ENCODE measurements at regions not wholly inside any gene's neighbourhood (a gene's known extent, or its start where the extent isn't known, plus 50 kb on each side); places are given as distances from the start of the nearest gene placed in this dataset.
A peak's percentile ranks its signal among the peaks of the same experiment; 100 is the strongest.

DNA sequence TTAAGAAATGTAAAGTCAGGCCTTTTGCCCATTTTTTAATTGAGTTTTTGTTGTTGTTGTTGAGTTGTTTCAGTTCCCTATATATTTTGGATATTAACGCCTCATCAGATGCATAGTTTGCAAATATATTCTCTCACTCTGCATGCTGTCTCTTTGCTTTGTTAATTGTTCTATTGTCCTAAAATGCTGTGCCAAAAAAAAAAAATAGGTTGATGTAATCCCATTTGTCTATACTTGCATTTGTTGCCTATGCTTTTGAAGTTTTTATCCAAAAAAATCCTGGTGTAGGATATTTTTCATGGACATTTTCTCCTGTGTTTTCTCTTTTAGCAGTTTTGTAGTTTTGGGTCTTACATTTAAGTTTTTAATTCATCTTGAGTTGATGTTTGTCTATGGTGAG is 163.3 kb upstream of the STARD13 start:
- Histone ChIP-seq H3K4me1 (no peaks in the 10 kb centered on the region), H3K4me3 (no peak overlapping the region), H3K27me3 (ENCODE audit: low read depth) (no peaks in the 10 kb centered on the region), H3K9me3 (0 out of 2 replicates have a peak, but pooled peaks cover 3% of the 10 kb centered on the region), H3K36me3 (replicated peaks) (no peaks in the 10 kb centered on the region)
- DNase-seq (ENCODE audit: low spot score in 2 of 2), result no peak
- in situ Hi-C loops (cut with MboI; ENCODE audit: low sequenced_read_pairs), result no loop called here

DNA sequence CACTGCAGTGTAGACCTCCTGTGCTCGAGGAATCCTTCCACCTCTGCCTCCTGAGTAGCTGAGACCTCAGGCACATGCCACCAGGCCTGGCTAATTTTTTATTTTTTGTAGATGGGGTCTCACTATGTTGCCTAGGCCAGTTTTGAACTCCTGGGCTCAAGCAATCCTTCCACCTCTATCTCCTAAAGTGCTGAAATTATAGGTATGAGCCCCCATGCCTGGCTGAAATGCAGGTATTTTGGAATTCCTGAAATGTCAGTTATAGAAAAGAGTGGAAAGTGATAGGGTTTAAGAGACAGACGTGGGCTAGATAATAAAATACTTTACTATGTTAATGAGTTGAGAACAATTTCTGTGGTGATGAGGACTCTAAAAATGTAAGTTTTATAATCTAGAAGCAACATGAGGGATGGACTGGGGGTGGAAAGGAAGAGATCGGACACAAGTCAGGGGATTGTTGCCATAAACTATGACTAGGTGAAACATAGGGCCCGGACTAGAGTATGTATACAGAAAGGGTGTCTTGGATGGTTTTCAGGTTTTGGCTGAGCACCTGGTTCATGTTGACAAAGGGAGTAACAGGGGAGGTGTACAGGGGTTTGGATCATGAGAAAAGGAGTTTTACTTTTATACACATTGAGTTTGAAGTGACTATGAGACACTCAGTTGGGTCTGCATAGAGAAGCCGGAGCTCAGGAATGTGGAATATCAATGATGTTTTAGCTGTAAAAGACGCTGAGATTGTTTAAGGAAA is 165.6 kb upstream of the STARD13 start:
- Histone ChIP-seq H3K4me1 (no peaks in the 10 kb centered on the region), H3K4me3 (no peak overlapping the region)

GRCh38 chr13:33452873-33453517 is 167.4 kb upstream of the STARD13 start:
- Histone ChIP-seq H3K9me3 (0 out of 2 replicates have a peak, but pooled peaks cover 3% of the 10 kb centered on the region), H3K4me3 (no peak overlapping the region), H3K27me3 (ENCODE audit: low read depth) (no peaks in the 10 kb centered on the region), H3K36me3 (replicated peaks) (no peaks in the 10 kb centered on the region), H3K4me1 (no peaks in the 10 kb centered on the region)
- in situ Hi-C loops (cut with MboI; ENCODE audit: low sequenced_read_pairs), result no loop called here
- no peak for DNase-seq (ENCODE audit: low spot score in 2 of 2)

More for the DNA sequence above, 165.6 kb upstream of the STARD13 start:
- Histone ChIP-seq H3K27me3 (ENCODE audit: low read depth) (no peaks in the 10 kb centered on the region), H3K9me3 (0 out of 2 replicates have a peak, but pooled peaks cover 3% of the 10 kb centered on the region), H3K36me3 (replicated peaks) (no peaks in the 10 kb centered on the region)
- no peak for DNase-seq (ENCODE audit: low spot score in 2 of 2)
- in situ Hi-C loops (cut with MboI; ENCODE audit: low sequenced_read_pairs), result no loop called here

GRCh38 chr13:33453936-33454335 is 168.4 kb upstream of the STARD13 start:
- no peaks in the 10 kb centered on the region for H3K4me1 ChIP-seq
- H3K4me3 ChIP-seq, result no peak overlapping the region
- DNase-seq (ENCODE audit: low spot score in 2 of 2), result no peak
- H3K27me3 ChIP-seq (ENCODE audit: low read depth), result no peaks in the 10 kb centered on the region
- no peaks in the 10 kb centered on the region for H3K9me3 ChIP-seq
- H3K36me3 ChIP-seq (replicated peaks), result no peaks in the 10 kb centered on the region
- in situ Hi-C loops (cut with MboI; ENCODE audit: low sequenced_read_pairs), result no loop called here

GRCh38 chr13:33454844-33455705 is 169.5 kb upstream of the STARD13 start:
- Histone ChIP-seq H3K27me3 (ENCODE audit: low read depth) (no peaks in the 10 kb centered on the region), H3K4me1 (no peaks in the 10 kb centered on the region), H3K9me3 (no peaks in the 10 kb centered on the region), H3K36me3 (replicated peaks) (no peaks in the 10 kb centered on the region), H3K4me3 (no peak overlapping the region)
- no peak for DNase-seq (ENCODE audit: low spot score in 2 of 2)
- in situ Hi-C loops (cut with MboI; ENCODE audit: low sequenced_read_pairs), result no loop called here

GRCh38 chr13:33459702-33460101 is 174.1 kb upstream of the STARD13 start:
- H3K9me3 ChIP-seq, result no peaks in the 10 kb centered on the region
- no peaks in the 10 kb centered on the region for H3K4me1 ChIP-seq
- H3K4me3 ChIP-seq, result no peak overlapping the region
- in situ Hi-C loops (cut with MboI; ENCODE audit: low sequenced_read_pairs), result no loop called here
- no peaks in the 10 kb centered on the region for H3K36me3 ChIP-seq (replicated peaks)
- DNase-seq (ENCODE audit: low spot score in 2 of 2), result no peak
- no peaks in the 10 kb centered on the region for H3K27me3 ChIP-seq (ENCODE audit: low read depth)

GRCh38 chr13:33462109-33462508 is 176.6 kb upstream of the STARD13 start:
- Histone ChIP-seq H3K36me3 (replicated peaks) (no peaks in the 10 kb centered on the region), H3K4me1 (no peaks in the 10 kb centered on the region), H3K4me3 (no peak overlapping the region), H3K9me3 (no peaks in the 10 kb centered on the region), H3K27me3 (ENCODE audit: low read depth) (no peaks in the 10 kb centered on the region)
- DNase-seq (ENCODE audit: low spot score in 2 of 2), result no peak
- in situ Hi-C loops (cut with MboI; ENCODE audit: low sequenced_read_pairs), result no loop called here

- DNase-seq (ENCODE audit: low spot score in 2 of 2), result no peak
- in situ Hi-C loops (cut with MboI; ENCODE audit: low sequenced_read_pairs), result no loop called here
- H3K9me3 ChIP-seq, result no peaks in the 10 kb centered on the region
- no peaks in the 10 kb centered on the region for H3K27me3 ChIP-seq (ENCODE audit: low read depth)
- no peaks in the 10 kb centered on the region for H3K4me1 ChIP-seq
- H3K36me3 ChIP-seq (replicated peaks), result no peaks in the 10 kb centered on the region
- H3K4me3 ChIP-seq, result no peak overlapping the region
These were observed 178.8 kb upstream of the STARD13 start for GRCh38 chr13:33464345-33464744.

GRCh38 chr13:33466262-33466661 is 180.7 kb upstream of the STARD13 start:
- no peaks in the 10 kb centered on the region for H3K9me3 ChIP-seq
- H3K4me1 ChIP-seq, result no peaks in the 10 kb centered on the region
- no peak overlapping the region for H3K4me3 ChIP-seq
- DNase-seq (ENCODE audit: low spot score in 2 of 2), result no peak
- in situ Hi-C loops (cut with MboI; ENCODE audit: low sequenced_read_pairs), result no loop called here
- H3K36me3 ChIP-seq (replicated peaks), result no peaks in the 10 kb centered on the region
- H3K27me3 ChIP-seq (ENCODE audit: low read depth), result no peaks in the 10 kb centered on the region

DNA sequence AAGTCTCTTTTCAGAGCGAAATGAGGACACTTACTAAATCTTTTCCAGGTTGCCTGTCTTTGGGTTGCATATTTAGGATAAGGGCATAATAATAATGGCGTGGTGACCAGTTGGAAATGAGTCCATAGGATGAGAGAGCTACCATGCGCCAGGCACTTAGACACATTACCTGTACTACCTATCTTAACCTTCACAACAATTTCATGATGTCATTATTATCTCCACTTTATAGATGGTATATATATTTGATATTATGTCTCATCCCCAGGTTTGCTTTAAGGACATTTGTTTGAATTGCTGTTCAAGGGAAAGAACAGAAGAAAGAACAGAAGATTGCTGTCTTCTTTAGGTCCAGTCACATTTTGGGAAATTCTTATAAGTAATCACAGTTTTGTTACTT is 182.0 kb upstream of the STARD13 start:
- no peaks in the 10 kb centered on the region for H3K27me3 ChIP-seq (ENCODE audit: low read depth)
- no peaks in the 10 kb centered on the region for H3K36me3 ChIP-seq (replicated peaks)
- in situ Hi-C loops (cut with MboI; ENCODE audit: low sequenced_read_pairs), result no loop called here
- H3K4me1 ChIP-seq, result peaks cover 4% of the 10 kb centered on the region
- H3K9me3 ChIP-seq, result no peaks in the 10 kb centered on the region
- no peak for DNase-seq (ENCODE audit: low spot score in 2 of 2)
- no peak overlapping the region for H3K4me3 ChIP-seq

DNA sequence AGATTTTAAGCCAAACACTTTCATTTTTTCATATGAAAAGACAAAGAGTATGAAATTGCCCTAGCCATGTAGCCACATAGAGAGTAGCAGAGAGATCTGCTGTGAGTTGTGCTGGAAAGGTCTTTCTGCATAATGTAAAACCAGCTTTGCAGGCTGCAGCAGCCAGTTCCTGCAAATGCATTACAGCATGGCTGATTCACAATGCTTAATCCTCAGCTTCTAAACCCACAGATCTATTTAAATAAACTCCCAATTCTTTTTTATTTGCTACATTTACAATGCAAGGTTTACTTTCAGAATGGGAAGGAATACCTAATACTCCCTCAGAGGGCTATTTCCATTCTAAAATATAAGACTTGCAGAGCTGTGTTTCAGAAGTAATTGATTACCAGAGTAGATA is 185.6 kb upstream of the STARD13 start:
- in situ Hi-C loops (cut with MboI; ENCODE audit: low sequenced_read_pairs), result no loop called here
- peak; percentile 39 to 68 for DNase-seq (ENCODE audit: low spot score in 2 of 2)
- no peaks in the 10 kb centered on the region for H3K9me3 ChIP-seq
- H3K4me3 ChIP-seq, result no peak overlapping the region
- H3K27me3 ChIP-seq (ENCODE audit: low read depth), result no peaks in the 10 kb centered on the region
- no peaks in the 10 kb centered on the region for H3K36me3 ChIP-seq (replicated peaks)
- H3K4me1 ChIP-seq, result peaks cover 4% of the 10 kb centered on the region

DNA sequence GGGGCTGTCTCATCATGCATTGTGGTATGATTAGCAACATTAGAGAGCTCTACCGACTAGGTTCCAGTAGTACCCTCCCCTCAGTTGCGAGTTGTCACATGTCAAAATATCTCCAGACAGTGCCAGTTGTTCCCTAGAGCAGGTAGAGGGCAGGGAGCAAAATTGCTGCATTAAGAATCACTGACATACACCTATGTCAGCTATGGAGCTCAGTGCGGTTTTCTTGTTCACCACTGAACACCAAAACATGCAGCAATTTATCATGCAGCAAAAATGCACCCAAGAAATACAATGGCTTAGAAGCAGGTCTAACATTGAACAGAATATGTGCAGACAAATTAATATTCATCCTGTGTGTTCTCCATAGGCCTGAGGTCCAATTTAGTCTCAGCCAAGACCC is 186.9 kb upstream of the STARD13 start:
- Histone ChIP-seq H3K4me1 (peaks cover 4% of the 10 kb centered on the region), H3K36me3 (replicated peaks) (no peaks in the 10 kb centered on the region), H3K9me3 (no peaks in the 10 kb centered on the region), H3K4me3 (no peak overlapping the region), H3K27me3 (ENCODE audit: low read depth) (no peaks in the 10 kb centered on the region)
- DNase-seq (ENCODE audit: low spot score in 2 of 2), result no peak
- in situ Hi-C loops (cut with MboI; ENCODE audit: low sequenced_read_pairs), result no loop called here

GRCh38 chr13:33479105-33479504 is 193.6 kb upstream of the STARD13 start:
- Histone ChIP-seq H3K4me1 (no peaks in the 10 kb centered on the region), H3K27me3 (ENCODE audit: low read depth) (no peaks in the 10 kb centered on the region), H3K36me3 (replicated peaks) (no peaks in the 10 kb centered on the region), H3K9me3 (peaks cover 5% of the 10 kb centered on the region; the same call in 1 of the 2 replicates), H3K4me3 (no peak overlapping the region)
- in situ Hi-C loops (cut with MboI; ENCODE audit: low sequenced_read_pairs), result no loop called here
- DNase-seq (ENCODE audit: low spot score in 2 of 2), result no peak

DNA sequence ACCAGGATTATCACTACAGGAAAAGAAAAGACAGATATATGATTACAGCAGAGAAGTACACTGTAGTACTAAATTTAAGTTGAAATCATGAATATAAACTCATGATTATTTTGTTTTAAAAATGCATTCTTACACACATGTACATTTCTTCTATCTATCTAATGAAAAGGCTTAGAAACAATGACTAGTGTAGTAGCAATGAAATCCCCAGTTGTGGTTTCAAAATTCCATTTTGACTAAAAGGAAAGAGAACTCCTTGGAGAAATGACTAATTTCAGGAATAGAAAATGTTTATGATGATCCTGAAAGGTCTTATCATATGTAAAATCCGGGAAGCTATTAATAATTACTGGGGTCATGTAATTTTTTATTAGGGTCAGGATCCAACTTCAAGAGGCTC is 195.0 kb upstream of the STARD13 start:
- no peaks in the 10 kb centered on the region for H3K4me1 ChIP-seq
- H3K27me3 ChIP-seq (ENCODE audit: low read depth), result no peaks in the 10 kb centered on the region
- no peak overlapping the region for H3K4me3 ChIP-seq
- H3K9me3 ChIP-seq, result peaks cover 5% of the 10 kb centered on the region; the same call in 1 of the 2 replicates
- no peaks in the 10 kb centered on the region for H3K36me3 ChIP-seq (replicated peaks)
- DNase-seq (ENCODE audit: low spot score in 2 of 2), result no peak
- in situ Hi-C loops (cut with MboI; ENCODE audit: low sequenced_read_pairs), result no loop called here
